GM12892 (cell line): ENCODE measurements at regions not wholly inside any gene's neighbourhood (a gene's known extent, or its start where the extent isn't known, plus 50 kb on each side); places are given as distances from the start of the nearest gene placed in this dataset.

Experiments
- POLR2A ChIP-seq: IDR thresholded peaks from 2 replicates; pipeline ENCODE4 v1.6.1; 2011; ENCODE audit warnings: low read depth, low read length, control low read depth
- POLR2AphosphoS5 ChIP-seq: IDR thresholded peaks from 2 replicates; pipeline ENCODE4 v1.6.1; 2011; ENCODE audit warnings: low read depth, low read length, control low read depth
- TAF1 ChIP-seq: IDR thresholded peaks from 2 replicates; pipeline ENCODE4 v1.6.1; 2011; ENCODE audit warnings: low read depth, mild to moderate bottlenecking, control low read depth, low read length, borderline replicate concordance

GRCh38 chr6:22035690-22036089 lies 261.1 kb downstream of the PRL start:
- TF ChIP-seq POLR2A (no peak), POLR2AphosphoS5 (no peak), TAF1 (no peak)
